Upper lobe of left lung (tissue), 6 donors: ENCODE measurements at regions not wholly inside any gene's neighbourhood (a gene's known extent, or its start where the extent isn't known, plus 50 kb on each side); places are given as distances from the start of the nearest gene placed in this dataset.
A peak's percentile ranks its signal among the peaks of the same experiment; 100 is the strongest.

ENCODE experiments used
- ATAC-seq, 2 donors: fragments of 200-7000 bp; cut with Tn5 transposase; one replicate each; pipeline ENCODE4 v1.9.1; 2022; ENCODE audit warnings: mild to moderate bottlenecking in 2 of 2, moderate library complexity in 2 of 2; ENCODE audit not compliant: low FRiP score in 2 of 2
- DNase-seq, 2 donors: peaks; one replicate each; pipeline ENCODE4 v3.0.0-alpha.2; 2019 to 2020
- H3K27ac ChIP-seq, 4 donors: fragments of 200-600 bp; sonication (generic); one replicate each; pipeline ENCODE4 v1.5.1; 2016 to 2019
- H3K27me3 ChIP-seq, 4 donors: fragments of 200-600 bp; sonication (generic); one replicate each; pipeline ENCODE4 v1.5.1; 2017 to 2019
- H3K36me3 ChIP-seq, 4 donors: fragments of 200-600 bp; sonication (generic); one replicate each; pipeline ENCODE4 v1.5.1; 2016 to 2019
- H3K4me1 ChIP-seq, 4 donors: fragments of 200-600 bp; sonication (generic); one replicate each; pipeline ENCODE4 v1.5.1; 2018 to 2019
- H3K4me3 ChIP-seq, 4 donors: fragments of 200-600 bp; sonication (generic); one replicate each; pipeline ENCODE4 v1.5.1; 2017 to 2019; ENCODE audit warnings: mild to moderate bottlenecking in 2 of 4, moderate library complexity in 1 of 4
- H3K9me3 ChIP-seq, 4 donors: fragments of 200-600 bp; sonication (generic); one replicate each; pipeline ENCODE4 v1.5.1; 2018 to 2019
- CTCF ChIP-seq, 6 experiments: fragments of 450-650 bp in 4 of 6; fragments of 200-600 bp in 2 of 6; sonication (generic) in 2 of 6; IDR thresholded peaks; one replicate each; pipeline ENCODE4 v1.5.1; 2016 to 2019; ENCODE audit warnings: antibody characterized with exemption in 6 of 6
- EP300 ChIP-seq, 4 donors: sonication (generic); formaldehyde crosslinking; IDR thresholded peaks; one replicate each; pipeline ENCODE4 v1.5.1; 2017; ENCODE audit warnings: antibody characterized with exemption in 4 of 4, control low read depth in 2 of 4
- POLR2A ChIP-seq, 4 donors: fragments of 450-650 bp; IDR thresholded peaks; one replicate each; pipeline ENCODE4 v1.5.1; 2016 to 2017; ENCODE audit warnings: antibody characterized with exemption in 4 of 4, mild to moderate bottlenecking in 2 of 4
- POLR2AphosphoS5 ChIP-seq, 2 donors: sonication (generic); formaldehyde crosslinking; IDR thresholded peaks; one replicate each; pipeline ENCODE4 v1.5.1; 2017; ENCODE audit warnings: antibody characterized with exemption in 2 of 2
- WGBS, 2 donors: methylation state at CpG; one replicate each; pipeline ENCODE4 v1.1.5; 2017 to 2018; 5-methylcytosine and 5-hydroxymethylcytosine counted together
- small RNA-seq, 4 donors: library from RNA; depleted of rRNA; stranded (forward); fragments of <200 nt; gene quantifications; one replicate each; pipeline ENCODE3, GENCODE V24; 2016
- donor health status: DM: no; HTN: no; CAD: no; lungs with moderate emphysema.
- donor health status: DM: no; HTN: yes; CAD: no; lungs with severe emphysema.

- no peak overlapping the region for H3K4me3 ChIP-seq
- DNase-seq (no peak), ATAC-seq (peak; percentile 80 to 85)
- no peaks in the 10 kb centered on the region for H3K36me3 ChIP-seq
- no peaks in the 10 kb centered on the region for H3K27me3 ChIP-seq
- TF ChIP-seq CTCF (IDR thresholded peaks at IDR 0.05): peak; percentile 48 to 83 (median 70)
- no peak for TF ChIP-seq POLR2AphosphoS5 (IDR thresholded peaks at IDR 0.05)
- TF ChIP-seq POLR2A (IDR thresholded peaks at IDR 0.05): no peak
- no peak for TF ChIP-seq EP300 (IDR thresholded peaks at IDR 0.05)
- H3K9me3 ChIP-seq: no peaks in the 10 kb centered on the region
- WGBS, 2 donors: 30 to 34% methylated on average over 6 of the region's 6 CpGs
- H3K4me1 ChIP-seq: no peaks in the 10 kb centered on the region
- no peak overlapping the region for H3K27ac ChIP-seq
These were observed 50.5 kb upstream of the COBL start for GRCh38 chr7:51366930-51367613.

Small RNAs in the stretch of these regions (small RNA-seq; reads per million reads assigned to genes)
- gene RF00322 (0 reads per million in 4 donors), gene RN7SL292P (0 reads per million in 4 donors), gene ROBO2P1 (0 reads per million in 4 donors)
